ENCODE measurements at regions not wholly inside any gene's neighbourhood (a gene's known extent, or its start where the extent isn't known, plus 50 kb on each side); places are given as distances from the start of the nearest gene placed in this dataset.
A peak's percentile ranks its signal among the peaks of the same experiment; 100 is the strongest.
"Not testable (repeated sequence)": the region's sequence is repeated elsewhere in the genome, so short reads cannot be mapped to it uniquely, and the experiment has no call there.

DNA sequence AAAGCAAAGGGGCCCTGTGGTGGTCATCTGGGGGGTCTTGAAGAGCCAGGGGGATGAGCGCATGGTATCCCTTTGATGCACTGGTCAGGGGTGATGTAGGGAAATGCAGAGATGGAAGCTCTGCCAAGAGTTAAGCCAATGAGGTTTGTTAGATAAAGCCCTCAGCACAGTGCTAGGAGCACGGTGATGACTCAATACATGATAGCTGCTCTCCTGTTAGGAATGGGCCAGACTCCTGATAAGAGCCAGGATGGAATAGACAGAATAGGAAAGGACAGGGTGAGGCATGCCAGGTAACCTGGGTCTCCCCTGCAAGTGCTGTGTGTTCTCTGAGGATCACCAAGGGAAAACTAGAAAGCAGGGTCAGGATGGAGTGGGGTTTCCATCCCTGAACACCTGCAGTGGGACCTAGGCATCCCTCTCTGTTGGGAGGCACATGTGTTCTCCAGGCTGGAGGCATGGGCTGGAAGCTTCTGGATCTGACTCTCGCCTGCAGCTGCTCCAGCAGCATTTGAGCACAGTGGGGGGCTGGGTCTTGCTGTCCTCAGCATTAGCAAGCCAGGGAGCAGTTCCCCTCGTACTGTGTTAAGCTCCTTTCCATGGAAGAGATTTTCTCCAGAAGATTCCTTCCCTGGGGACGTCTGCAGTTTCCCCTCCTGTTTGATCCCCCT lies 71.8 kb upstream of the TIAM2 start:
- peak in 2 of 3 experiments; percentile 19 to 50 for DNase-seq

DNA sequence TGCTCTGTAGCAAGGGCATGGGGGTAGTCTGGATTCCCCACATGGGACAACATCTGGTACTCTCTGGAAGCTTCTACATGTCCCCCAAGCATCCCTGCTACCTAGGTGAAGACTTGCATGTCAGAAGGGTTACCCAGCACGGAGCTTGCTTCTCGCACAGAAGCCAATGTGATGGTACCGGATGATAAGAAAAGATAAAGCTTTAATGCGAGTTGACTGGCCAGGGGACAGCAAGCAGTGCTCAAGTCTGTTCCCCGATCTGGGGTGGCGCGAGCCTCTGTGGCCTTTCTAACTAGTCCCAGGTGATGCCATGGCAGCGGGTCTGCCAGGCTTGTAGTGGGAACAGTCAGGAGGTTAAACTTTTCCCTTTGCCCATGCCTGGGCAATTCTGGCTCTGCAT lies 70.0 kb upstream of the TIAM2 start:
- DNase-seq, result no peak

DNA sequence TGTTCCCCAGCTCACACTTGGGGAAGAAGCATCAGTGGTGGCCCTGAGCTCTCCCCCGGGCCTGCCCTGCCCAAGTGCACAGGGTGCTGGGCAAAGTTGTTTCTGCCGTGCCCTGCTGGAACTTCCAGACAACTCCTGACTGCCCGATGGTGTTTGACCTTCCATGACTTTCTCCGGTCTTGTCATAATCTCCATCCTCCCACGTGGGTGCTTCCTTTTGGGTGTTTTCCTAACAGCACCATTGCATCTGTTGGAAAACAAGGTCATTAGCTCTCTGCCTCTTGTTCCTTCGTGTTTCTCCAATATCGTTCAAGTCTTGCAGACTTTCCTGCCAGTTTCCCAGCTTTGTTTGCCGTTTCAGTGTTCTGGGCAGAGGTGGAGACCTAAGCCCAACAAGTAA lies 68.7 kb upstream of the TIAM2 start:
- DNase-seq, result no peak

DNA sequence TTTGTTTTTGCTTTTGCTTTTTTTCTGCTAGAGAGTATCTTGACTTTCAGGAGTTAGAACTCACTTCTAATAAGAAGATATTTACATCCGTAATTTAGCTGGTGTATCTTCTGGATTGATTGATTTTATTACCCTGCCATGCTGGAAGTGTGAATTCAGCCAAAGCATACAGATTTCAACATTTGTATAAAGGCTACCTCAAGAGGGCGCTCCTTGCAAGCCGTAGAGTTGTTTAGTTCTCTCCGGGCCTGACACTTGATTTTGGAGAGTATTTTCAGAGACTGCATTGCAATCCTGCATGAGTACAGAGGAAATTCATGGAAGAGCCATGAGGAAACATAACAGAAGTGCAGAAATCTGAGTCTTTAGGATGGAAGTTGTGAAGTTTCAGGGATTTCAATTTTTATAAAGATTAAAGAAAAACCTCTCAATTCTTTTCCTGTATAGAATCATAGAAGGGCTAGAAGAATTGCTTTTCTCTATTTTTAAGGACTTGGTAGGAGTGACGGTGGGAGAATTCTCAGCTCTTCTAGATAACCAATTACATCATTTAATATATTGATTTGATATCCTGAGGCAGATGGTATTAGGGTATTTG lies 66.7 kb upstream of the TIAM2 start:
- DNase-seq, result peak; percentile 56 to 87 (median 76)

DNA sequence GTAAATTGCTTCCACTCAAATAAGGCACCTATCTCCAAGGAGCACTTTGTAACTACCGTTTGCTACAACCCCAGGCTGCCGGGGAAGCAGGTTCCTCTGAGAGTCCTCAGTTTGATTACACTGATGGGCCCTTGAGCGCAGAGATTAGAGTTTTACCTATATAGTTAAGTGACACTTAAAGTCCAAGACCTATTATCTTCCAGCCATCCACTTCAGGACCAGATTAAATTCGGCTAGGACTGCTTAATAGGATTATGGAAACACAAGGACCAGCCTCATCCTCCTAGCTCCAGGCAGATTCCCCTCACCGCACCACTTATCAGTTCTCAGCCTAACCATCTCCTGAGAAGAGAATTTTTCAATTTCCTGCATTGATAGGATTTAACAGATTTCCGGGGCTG lies 64.7 kb upstream of the TIAM2 start:
- DNase-seq, result peak; percentile 18 to 86 (median 60)

DNA sequence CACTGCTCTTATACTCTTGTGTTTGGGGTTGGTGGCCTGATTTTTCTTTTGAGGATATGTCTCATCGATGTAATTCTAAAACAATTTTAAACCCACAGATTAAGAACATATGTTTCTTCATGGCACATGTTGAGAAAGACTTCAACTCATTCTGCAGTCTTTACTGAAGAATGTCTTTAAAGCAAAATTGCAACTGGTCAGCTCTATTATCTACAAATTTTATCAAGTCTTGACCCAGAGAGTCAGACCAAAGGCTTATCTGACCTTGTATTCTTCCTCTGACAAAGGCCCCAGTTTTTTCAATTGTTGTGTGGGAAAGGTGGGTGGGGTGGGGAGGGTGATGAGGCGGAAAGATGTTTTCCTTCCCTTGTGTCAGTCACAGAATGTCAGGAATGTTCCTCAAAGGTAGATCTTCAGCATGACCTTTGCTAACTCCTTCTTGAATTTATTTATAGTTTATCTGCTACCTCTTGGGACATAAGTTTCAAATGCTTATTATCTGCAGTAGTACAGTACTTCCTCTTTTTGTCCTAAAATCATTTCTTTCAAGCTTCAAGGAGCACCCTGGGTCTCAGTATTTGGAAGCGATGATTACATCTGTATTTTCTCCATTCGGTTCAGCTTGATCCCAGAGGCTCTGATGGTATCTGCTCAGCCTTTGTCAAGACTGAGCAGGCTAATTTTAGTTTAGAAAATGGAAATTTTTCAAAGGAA lies 63.2 kb upstream of the TIAM2 start:
- DNase-seq, result no peak

DNA sequence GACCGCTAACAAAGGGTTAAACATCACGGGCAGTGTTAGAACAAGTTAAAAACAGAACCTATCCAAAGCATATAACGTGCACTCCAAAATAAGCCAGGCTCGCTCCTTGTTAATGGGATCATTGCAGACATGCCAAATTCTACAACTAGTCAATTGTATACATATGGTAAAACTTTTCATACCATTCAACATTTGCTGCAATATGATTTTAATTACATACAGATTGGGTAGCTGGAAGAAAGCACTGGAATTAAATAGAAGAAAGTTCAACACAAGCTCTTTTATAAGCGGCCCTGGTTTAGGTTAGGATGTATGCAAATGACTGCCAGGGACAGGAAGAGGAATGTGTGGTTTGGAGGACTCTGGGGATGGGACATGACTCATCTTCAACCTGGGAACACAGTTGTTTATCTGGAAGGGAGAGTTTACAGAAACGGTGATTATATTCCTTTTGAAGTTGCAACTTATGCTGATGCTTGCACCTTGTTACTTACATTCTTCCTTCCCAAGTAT lies 62.5 kb upstream of the TIAM2 start:
- DNase-seq, result no peak

DNA sequence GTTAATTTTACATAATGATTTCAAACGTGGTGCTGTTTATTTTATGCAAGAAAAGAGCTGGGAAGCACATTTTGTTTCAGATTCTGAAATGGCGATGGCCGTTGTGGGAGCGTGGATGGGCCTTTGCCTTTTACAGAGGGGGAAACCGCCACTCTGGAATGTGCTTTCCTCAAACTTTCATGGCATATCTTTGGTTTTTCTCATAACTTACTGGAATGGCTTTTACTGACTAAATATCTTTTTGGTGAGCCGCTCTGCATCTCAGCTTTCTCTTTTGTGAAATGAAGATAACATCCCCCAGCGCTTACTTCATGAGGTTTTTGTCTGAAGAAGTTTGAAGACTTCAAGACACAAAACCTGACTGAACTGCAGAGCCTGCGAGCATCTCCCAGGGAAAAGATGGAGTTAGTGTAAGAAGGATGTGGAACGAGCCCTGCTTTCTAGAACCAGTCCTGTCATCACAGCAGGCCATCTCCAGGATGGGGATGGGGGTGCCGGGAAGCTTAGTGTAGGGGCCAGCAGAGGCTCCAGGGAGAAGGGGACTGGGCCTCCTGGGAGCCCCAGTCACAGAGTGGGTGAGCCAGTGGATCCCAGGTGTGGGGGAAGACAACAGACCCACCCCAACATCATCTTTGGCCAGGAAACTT lies 61.8 kb upstream of the TIAM2 start:
- DNase-seq, result no peak

DNA sequence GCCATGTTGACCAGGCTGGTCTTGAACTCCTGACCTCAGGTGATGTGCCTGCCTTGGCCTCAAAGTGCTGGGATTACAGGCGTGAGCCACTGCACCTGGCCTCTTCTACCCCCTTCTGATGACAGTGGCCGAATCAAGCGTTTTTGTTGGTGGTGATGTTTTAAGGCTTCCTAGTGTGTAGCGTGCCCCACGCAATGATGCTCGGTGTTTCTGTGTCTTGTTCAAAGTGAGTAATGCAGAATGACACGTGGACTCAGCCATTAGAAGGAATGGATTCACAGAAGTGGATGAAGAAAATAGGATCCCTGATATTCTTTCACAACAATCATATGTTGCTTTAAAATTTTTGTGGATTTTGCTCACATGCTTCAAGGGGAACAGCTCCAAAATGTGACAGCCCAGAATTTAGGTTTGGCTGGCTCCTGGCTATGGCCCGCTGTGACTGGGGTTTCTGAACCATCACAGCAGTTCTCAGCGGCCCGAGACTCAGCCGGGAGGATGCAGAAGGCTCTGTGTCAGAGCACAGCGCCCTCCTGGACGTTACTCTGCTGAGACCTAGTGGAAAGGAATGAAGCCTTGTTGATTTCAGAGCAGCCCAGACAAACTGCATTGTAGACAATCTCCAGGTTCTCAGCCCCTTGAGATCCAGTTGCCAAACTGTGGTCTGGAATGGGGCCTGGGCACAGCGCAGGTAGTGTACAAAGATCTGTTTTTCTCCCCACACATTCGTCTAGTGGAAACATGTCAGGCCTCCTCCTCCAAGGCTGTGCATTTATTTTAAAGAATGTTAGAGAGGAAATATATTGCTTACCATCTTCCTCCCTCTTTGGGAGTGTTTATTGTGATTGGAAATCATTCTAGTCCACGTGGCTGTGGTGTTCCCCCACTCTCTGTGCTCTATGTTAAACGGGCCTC lies 57.6 kb upstream of the TIAM2 start:
- no peak for DNase-seq

DNA sequence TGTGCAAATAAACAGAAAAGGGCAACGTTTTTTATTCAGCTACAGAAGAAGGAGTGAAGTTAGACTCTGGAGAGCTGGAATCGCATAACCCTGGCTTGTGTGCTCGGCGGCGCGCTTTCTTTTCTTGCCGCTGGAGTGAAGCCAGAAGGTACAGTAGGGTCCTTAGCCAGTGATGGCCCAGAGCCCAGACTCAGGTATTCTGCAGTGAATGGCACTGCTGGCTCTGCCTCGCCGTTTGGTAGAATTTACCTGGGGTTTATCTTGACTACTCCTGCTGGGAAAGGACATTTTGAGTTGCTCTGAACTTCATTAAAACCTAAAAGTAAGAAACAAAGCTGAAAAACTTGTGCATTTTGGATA lies 56.9 kb upstream of the TIAM2 start:
- DNase-seq, result no peak

DNA sequence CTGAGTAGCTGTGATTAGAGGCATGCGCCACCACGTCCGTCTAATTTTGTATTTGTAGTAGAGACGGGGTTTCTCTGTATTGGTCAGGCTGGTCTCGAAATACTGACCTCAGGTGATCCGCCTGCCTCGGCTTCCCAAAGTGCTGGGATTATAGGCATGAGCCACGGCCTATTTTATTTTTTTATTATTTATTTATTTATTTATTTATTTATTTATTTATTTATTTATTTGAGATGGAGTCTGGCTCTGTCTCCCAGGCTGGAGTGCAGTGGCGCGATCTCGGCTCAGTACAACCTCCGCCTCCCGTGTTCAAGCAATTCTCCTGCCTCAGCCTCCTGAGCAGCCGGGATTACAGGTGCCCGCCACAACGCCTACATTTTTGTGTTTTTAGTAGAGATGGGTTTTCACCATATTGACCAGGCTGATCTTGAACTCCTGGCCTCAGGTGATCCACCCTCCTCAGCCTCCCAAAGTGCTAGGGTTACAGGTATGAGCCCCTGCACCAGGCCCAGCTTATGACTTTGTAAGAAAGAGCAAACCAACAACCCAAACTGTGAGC lies 56.3 kb upstream of the TIAM2 start:
- DNase-seq, result not testable (repeated sequence)

DNA sequence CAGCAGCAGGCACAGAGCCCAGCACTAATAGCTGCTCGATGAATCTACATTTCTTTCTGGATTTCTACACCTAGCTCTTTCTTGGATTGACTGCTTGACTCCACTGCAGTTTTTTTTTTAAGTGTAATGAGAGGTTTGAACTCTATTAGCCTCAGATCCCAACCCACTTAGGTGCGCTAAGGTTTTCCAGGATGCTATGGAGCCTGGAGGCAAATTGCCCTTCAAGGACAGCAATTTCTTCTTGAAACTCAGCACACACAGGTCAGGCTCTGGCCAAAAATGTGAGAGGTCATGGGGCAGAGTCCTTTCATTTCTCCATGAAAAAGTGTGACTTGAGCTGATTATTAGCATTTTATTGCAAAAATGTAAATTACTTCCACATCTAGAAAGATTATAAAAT lies 52.3 kb upstream of the TIAM2 start:
- DNase-seq, result no peak

DNA sequence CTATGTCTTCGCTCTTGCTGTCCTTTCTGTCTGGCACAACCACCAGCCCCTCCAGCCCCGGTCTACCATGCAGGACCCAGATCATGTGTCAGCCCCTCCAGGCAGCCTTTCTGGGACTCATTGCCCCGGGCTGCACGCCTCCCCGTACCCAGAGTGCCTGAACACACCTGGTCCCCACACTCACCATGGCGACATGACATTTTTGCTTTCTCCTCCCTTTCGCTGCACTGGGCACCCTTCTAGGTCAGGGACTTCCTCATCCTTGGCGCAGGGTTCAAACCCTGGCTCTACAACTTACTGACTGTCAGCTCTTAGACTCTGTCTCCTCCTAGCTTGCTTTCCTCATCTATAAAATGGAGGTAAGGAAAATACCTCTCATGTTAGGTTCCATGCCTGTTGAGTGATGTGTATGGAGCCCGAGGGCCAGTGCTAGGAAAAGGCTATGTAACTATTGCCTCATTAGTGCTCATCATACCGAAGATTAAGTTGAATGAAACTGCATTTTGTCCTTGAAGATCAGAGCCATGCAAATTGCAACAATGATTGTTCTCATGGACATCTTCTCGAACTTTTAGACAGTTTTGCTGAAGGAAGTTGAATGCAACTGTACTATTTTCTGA lies 49.7 kb upstream of the TIAM2 start:
- DNase-seq, result no peak
